Activated naive CD8-positive, alpha-beta T cell treated with anti-CD3 and anti-CD28 coated beads, Interleukin-2, amount 50 U/mL, for 24 hours (primary cell): ENCODE measurements at regions not wholly inside any gene's neighbourhood (a gene's known extent, or its start where the extent isn't known, plus 50 kb on each side); places are given as distances from the start of the nearest gene placed in this dataset.
"Not testable (repeated sequence)": the region's sequence is repeated elsewhere in the genome, so short reads cannot be mapped to it uniquely, and the experiment has no call there.

Experiments used
- ATAC-seq: fragments of 150-1000 bp; cut with Tn5 transposase; one replicate; pipeline ENCODE4 v1.10.0; 2021
- DNase-seq: peaks from one replicate; pipeline ENCODE4 v3.0.0; 2021
- H3K27ac Mint-ChIP-seq: one replicate; pipeline ENCODE4 v1.8.0; 2021; ENCODE audit warnings: mild to moderate bottlenecking, mixed read lengths
- H3K27me3 Mint-ChIP-seq: one replicate; pipeline ENCODE4 v1.8.0; 2021; ENCODE audit warnings: mixed read lengths
- H3K36me3 Mint-ChIP-seq: one replicate; pipeline ENCODE4 v1.8.0; 2021; ENCODE audit warnings: low read depth, mixed read lengths
- H3K4me1 Mint-ChIP-seq: one replicate; pipeline ENCODE4 v1.8.0; 2021; ENCODE audit warnings: mixed read lengths
- H3K4me3 Mint-ChIP-seq: one replicate; pipeline ENCODE4 v1.8.0; 2021; ENCODE audit warnings: mild to moderate bottlenecking, moderate library complexity, mixed read lengths
- H3K9me3 Mint-ChIP-seq: one replicate; pipeline ENCODE4 v1.8.0; 2021; ENCODE audit warnings: mixed read lengths

GRCh38 chr11:92087725-92088537, 136.7 kb upstream of the FAT3 start:
- no peak for DNase-seq
- H3K4me3 Mint-ChIP-seq, result no peak overlapping the region
- no peak for ATAC-seq
- no peaks in the 10 kb centered on the region for H3K4me1 Mint-ChIP-seq
- H3K36me3 Mint-ChIP-seq, result no peaks in the 10 kb centered on the region
- H3K9me3 Mint-ChIP-seq, result peaks cover 4% of the 10 kb centered on the region
- H3K27ac Mint-ChIP-seq, result no peak overlapping the region
- H3K27me3 Mint-ChIP-seq, result no peaks in the 10 kb centered on the region

DNA sequence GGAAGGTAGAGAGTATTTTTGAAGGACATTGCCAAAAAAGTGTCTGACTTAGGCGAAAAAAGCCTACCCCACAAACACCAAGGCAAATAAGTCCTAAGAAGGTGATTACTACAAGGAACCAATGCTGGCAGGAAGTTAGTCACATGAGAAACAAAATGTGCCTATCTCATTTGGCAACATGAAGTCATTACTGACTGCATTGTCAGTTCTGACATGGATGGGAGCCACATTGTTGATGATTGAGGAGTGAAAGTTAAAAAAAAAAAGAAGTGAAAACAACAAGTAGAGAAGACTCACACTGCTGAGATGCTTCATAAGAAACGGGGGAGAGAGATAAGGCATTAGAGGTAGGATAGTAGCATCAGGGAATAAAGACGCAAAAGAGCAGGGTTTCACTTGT, 141.5 kb upstream of the FAT3 start:
- Mint-ChIP-seq H3K27me3 (no peaks in the 10 kb centered on the region), H3K4me3 (no peak overlapping the region), H3K9me3 (peaks cover 4% of the 10 kb centered on the region), H3K27ac (no peak overlapping the region), H3K4me1 (no peaks in the 10 kb centered on the region), H3K36me3 (no peaks in the 10 kb centered on the region)
- ATAC-seq (no peak), DNase-seq (no peak)

DNA sequence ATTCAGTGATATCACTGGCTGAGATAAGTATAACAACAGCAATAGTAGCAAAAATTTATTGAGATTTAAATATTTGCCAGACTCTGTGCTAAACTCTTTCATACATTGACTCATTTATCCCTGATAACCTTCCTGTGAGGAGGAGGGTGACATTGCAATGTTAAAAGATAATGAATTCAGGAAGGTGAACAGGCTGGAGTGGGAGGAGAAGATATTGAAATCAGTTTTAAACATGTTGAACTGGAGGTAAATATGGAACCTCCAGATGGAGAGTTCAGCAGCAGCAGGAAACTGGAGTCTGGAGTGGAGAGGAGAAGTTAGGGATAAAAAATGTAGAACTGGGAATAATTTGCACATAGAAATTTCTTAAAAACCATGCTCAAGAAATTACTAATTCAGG, 142.0 kb upstream of the FAT3 start:
- no peak for ATAC-seq
- DNase-seq, result no peak
- no peaks in the 10 kb centered on the region for H3K4me1 Mint-ChIP-seq
- no peak overlapping the region for H3K4me3 Mint-ChIP-seq
- H3K27me3 Mint-ChIP-seq, result no peaks in the 10 kb centered on the region
- H3K27ac Mint-ChIP-seq, result no peak overlapping the region
- H3K9me3 Mint-ChIP-seq, result peaks cover 4% of the 10 kb centered on the region
- no peaks in the 10 kb centered on the region for H3K36me3 Mint-ChIP-seq

GRCh38 chr11:92074498-92074897, 150.1 kb upstream of the FAT3 start:
- H3K4me1 Mint-ChIP-seq, H3K36me3 Mint-ChIP-seq, ATAC-seq, DNase-seq, H3K27ac Mint-ChIP-seq, H3K27me3 Mint-ChIP-seq, H3K4me3 Mint-ChIP-seq: not testable (repeated sequence)
- H3K9me3 Mint-ChIP-seq, result peaks cover 15% of the 10 kb centered on the region

- DNase-seq (no peak), ATAC-seq (no peak)
- no peaks in the 10 kb centered on the region for H3K36me3 Mint-ChIP-seq
- no peaks in the 10 kb centered on the region for H3K27me3 Mint-ChIP-seq
- H3K9me3 Mint-ChIP-seq, result peaks cover 19% of the 10 kb centered on the region
- no peak overlapping the region for H3K27ac Mint-ChIP-seq
- no peaks in the 10 kb centered on the region for H3K4me1 Mint-ChIP-seq
- no peak overlapping the region for H3K4me3 Mint-ChIP-seq
Observed at GRCh38 chr11:92071660-92072059, 153.0 kb upstream of the FAT3 start.

DNA sequence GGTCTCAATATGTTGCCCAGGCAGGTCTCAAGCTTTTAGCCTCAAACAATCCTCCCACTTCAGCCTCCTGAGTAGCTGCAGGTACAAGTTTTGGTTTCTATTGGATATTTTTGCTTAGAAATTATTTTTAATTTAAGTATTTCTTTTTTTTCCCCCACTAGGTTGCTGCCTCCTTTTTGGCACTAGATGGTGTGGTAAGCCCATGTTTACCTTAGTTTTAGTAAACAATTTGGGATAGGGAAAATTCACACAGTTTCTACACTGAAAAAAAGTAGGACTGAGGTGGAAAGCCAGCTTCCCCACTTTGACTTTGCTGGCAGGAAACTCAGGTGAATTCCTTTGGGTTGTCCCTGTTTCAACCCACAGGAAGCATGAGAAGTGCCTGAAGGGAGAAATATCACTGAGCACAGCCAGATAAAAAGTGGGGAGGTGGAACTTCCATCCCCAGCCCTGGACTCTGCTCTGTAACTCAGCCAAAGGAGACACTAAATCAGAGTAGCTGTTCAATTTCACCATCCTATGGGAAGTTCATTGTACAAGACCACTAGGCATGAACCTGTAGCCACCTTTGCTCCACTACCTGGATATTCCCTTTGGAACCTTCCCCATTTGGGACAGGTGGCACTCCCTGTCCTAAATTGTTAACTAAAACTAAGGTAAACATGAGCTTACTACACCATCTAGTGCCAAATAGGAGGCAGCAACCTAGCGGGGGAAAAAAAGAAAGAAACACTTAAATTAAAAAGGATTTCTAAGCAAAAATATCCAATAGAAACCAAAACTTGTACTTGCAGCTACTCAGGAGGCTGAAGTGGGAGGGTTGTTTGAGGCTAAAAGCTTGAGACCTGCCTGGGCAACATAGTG, 154.4 kb upstream of the FAT3 start:
- Mint-ChIP-seq H3K27ac (no peak overlapping the region), H3K9me3 (peaks cover 19% of the 10 kb centered on the region), H3K4me1 (no peaks in the 10 kb centered on the region), H3K36me3 (no peaks in the 10 kb centered on the region), H3K27me3 (no peaks in the 10 kb centered on the region), H3K4me3 (no peak overlapping the region)
- DNase-seq (no peak), ATAC-seq (no peak)

DNA sequence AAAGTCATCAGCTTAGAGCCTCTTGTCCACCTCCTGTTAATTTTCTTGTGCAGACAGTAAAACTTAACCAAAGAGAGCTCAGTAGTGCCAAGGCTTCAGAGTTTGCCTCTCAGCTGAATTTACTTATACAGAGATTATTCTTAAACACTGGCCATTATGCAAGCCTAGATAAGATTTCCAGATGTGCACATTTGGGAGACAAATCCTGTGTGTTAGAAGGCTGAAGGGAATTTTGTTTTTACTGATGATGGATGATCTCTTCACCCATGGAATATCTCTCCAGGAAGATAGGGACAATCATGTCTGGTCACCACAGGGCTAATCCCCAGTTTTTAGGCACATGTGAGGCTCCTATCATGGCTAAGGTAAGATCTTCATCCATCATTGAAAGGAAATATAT, 157.6 kb upstream of the FAT3 start:
- Mint-ChIP-seq H3K27me3 (no peaks in the 10 kb centered on the region), H3K36me3 (no peaks in the 10 kb centered on the region), H3K4me3 (no peak overlapping the region), H3K9me3 (peaks cover 18% of the 10 kb centered on the region), H3K27ac (no peak overlapping the region), H3K4me1 (no peaks in the 10 kb centered on the region)
- no peak for ATAC-seq
- DNase-seq, result no peak

- H3K4me1 Mint-ChIP-seq, result no peaks in the 10 kb centered on the region
- no peak overlapping the region for H3K27ac Mint-ChIP-seq
- no peak overlapping the region for H3K4me3 Mint-ChIP-seq
- H3K9me3 Mint-ChIP-seq, result peaks cover 15% of the 10 kb centered on the region
- DNase-seq, result no peak
- H3K36me3 Mint-ChIP-seq, result no peaks in the 10 kb centered on the region
- H3K27me3 Mint-ChIP-seq, result no peaks in the 10 kb centered on the region
- no peak for ATAC-seq
Observed at GRCh38 chr11:92061456-92062062, 163.1 kb upstream of the FAT3 start.

DNA sequence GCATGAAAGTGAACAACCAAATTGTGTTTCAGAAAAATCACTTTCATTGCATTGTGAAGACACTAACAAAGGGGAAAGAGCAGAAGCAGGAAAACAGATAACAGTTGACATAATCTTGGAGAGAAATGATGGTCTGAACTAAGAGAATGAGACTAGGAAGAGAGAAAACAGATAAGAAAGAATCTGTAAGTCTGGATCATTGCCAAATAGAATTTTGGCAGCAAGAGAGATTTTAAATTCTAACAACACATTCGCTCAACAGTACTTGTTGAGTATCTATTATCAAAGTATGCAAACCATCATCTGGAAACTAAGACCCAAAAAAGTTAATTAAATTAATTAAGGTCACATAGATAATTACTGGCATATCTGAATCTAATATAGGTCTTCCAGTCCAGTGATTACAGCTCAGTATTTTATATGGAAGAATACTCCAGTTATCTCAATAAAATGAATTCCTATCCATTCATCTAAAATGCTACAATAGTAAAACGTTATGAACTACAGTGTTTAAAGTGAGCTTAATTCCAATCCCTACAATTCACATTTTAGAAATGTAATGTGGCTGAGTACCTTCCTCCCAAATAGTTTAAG, 166.7 kb upstream of the FAT3 start:
- no peak overlapping the region for H3K27ac Mint-ChIP-seq
- H3K4me1 Mint-ChIP-seq, result no peaks in the 10 kb centered on the region
- peaks cover 11% of the 10 kb centered on the region for H3K9me3 Mint-ChIP-seq
- no peaks in the 10 kb centered on the region for H3K36me3 Mint-ChIP-seq
- no peak for DNase-seq
- no peak for ATAC-seq
- H3K4me3 Mint-ChIP-seq, result no peak overlapping the region
- H3K27me3 Mint-ChIP-seq, result no peaks in the 10 kb centered on the region

- H3K4me3 Mint-ChIP-seq, result no peak overlapping the region
- H3K4me1 Mint-ChIP-seq, result no peaks in the 10 kb centered on the region
- no peaks in the 10 kb centered on the region for H3K36me3 Mint-ChIP-seq
- no peak overlapping the region for H3K27ac Mint-ChIP-seq
- DNase-seq (no peak), ATAC-seq (no peak)
- peaks cover 12% of the 10 kb centered on the region for H3K9me3 Mint-ChIP-seq
- no peaks in the 10 kb centered on the region for H3K27me3 Mint-ChIP-seq
Observed at GRCh38 chr11:92053216-92053615, 171.4 kb upstream of the FAT3 start.

- ATAC-seq, result no peak
Observed at GRCh38 chr11:92050305-92050704, 174.3 kb upstream of the FAT3 start.

DNA sequence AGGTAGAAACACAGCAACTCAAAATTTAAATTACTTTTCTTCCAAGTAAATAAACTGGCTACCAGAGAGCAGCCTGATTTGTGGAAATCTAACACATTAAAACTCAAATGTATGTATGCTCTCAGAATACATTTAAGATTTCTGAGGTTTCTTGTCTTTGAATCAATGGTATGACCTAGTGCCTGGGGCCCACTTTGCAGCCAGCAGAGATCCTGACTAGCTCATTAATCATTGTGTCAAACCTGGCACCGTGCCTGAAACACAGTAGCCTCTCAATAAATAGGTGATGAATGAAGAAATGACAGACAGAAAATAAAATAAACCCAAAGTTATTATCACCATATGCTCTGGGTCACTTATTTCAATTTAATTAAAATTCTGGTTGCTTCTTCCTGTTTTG, 176.2 kb upstream of the FAT3 start:
- Mint-ChIP-seq H3K4me1 (no peaks in the 10 kb centered on the region), H3K27me3 (no peaks in the 10 kb centered on the region), H3K9me3 (peaks cover 15% of the 10 kb centered on the region), H3K36me3 (no peaks in the 10 kb centered on the region), H3K27ac (no peak overlapping the region), H3K4me3 (no peak overlapping the region)
- DNase-seq (no peak), ATAC-seq (no peak)

More at GRCh38 chr11:92050305-92050704, 174.3 kb upstream of the FAT3 start:
- H3K27me3 Mint-ChIP-seq, result no peaks in the 10 kb centered on the region
- no peaks in the 10 kb centered on the region for H3K4me1 Mint-ChIP-seq
- H3K36me3 Mint-ChIP-seq, result no peaks in the 10 kb centered on the region
- no peak overlapping the region for H3K4me3 Mint-ChIP-seq
- peaks cover 15% of the 10 kb centered on the region for H3K9me3 Mint-ChIP-seq
- no peak for DNase-seq
- no peak overlapping the region for H3K27ac Mint-ChIP-seq

DNA sequence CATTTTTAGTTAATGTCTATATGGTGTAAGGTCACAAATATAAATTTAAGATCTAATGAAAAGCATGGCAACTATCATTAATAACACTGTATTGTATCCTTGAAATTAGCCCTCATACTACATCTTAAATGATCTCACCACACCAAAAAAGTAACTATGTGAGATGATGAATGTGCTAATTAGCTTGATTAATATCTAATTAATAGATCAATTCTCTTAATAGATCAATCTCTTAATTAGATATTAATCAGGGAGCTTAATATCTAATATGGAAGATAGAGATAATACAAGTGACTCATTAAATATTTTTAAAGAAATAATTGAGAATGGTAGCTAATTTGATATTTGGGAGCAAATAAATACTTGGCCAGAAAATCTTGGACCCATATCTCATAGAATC, 178.5 kb upstream of the FAT3 start:
- Mint-ChIP-seq H3K27ac (no peak overlapping the region), H3K27me3 (no peaks in the 10 kb centered on the region), H3K4me3 (no peak overlapping the region), H3K36me3 (no peaks in the 10 kb centered on the region), H3K9me3 (peaks cover 15% of the 10 kb centered on the region), H3K4me1 (no peaks in the 10 kb centered on the region)
- DNase-seq (no peak), ATAC-seq (no peak)

GRCh38 chr11:92045301-92045700, 179.3 kb upstream of the FAT3 start:
- no peak for ATAC-seq
- DNase-seq, result no peak
- Mint-ChIP-seq H3K4me1 (no peaks in the 10 kb centered on the region), H3K27me3 (no peaks in the 10 kb centered on the region), H3K4me3 (no peak overlapping the region), H3K27ac (no peak overlapping the region), H3K36me3 (no peaks in the 10 kb centered on the region), H3K9me3 (peaks cover 19% of the 10 kb centered on the region)
